ENCODE measurements at regions not wholly inside any gene's neighbourhood (a gene's known extent, or its start where the extent isn't known, plus 50 kb on each side); places are given as distances from the start of the nearest gene placed in this dataset.

- Histone ChIP-seq H3K36me3 (no peaks in the 10 kb centered on the region), H3K9me3 (peaks cover 0 to 11% (median 0%) of the 10 kb centered on the region in 12 donors), H3K27ac (no peak overlapping the region), H3K4me3 (no peak overlapping the region), H3K27me3 (no peaks in the 10 kb centered on the region), H3K4me1 (peaks cover 0 to 10% (median 0%) of the 10 kb centered on the region in 12 donors)
- no peak for DNase-seq
- TF ChIP-seq, protein P1, sequence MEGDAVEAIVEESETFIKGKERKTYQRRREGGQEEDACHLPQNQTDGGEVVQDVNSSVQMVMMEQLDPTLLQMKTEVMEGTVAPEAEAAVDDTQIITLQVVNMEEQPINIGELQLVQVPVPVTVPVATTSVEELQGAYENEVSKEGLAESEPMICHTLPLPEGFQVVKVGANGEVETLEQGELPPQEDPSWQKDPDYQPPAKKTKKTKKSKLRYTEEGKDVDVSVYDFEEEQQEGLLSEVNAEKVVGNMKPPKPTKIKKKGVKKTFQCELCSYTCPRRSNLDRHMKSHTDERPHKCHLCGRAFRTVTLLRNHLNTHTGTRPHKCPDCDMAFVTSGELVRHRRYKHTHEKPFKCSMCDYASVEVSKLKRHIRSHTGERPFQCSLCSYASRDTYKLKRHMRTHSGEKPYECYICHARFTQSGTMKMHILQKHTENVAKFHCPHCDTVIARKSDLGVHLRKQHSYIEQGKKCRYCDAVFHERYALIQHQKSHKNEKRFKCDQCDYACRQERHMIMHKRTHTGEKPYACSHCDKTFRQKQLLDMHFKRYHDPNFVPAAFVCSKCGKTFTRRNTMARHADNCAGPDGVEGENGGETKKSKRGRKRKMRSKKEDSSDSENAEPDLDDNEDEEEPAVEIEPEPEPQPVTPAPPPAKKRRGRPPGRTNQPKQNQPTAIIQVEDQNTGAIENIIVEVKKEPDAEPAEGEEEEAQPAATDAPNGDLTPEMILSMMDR (IDR thresholded peaks at IDR 0.05) = no peak
- no peak for TF ChIP-seq POLR2A (IDR thresholded peaks at IDR 0.05)
- intact Hi-C loops (cut with DNase I) = loop anchor here in 6 of 10 donors (5.0 to 10.0 kb wide), 5 partner anchors 124 to 364 kb away; partner anchors contain the start of gene ARRDC3 (in 3 of the 6)
- ATAC-seq = no peak
- WGBS, 4 donors = 83 to 100% (median 93%) methylated on average over 1 of the region's 1 CpG
Observed at GRCh38 chr5:91229031-91229727, 153.9 kb downstream of the ARRDC3 start.

DNA sequence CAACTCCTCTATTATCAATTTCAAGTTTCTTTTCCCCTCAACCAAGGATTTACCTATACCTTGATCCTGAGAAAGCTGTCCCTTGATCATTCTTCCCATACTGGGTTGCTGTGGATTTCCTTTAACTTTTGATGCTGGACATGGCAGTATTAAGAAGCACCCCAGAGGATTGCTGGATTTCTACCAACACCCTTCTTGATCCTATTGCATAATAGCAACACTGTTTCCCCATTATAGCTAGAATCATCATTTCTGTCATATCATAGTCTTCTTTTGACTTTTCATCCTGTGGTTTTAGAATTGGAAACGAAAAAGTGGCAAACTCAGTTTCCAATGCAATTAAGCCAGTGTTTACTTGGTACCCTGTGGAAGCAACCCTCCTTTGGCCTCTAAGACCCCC is 154.9 kb downstream of the ARRDC3 start:
- H3K4me1 ChIP-seq = peaks cover 0 to 10% (median 0%) of the 10 kb centered on the region in 12 donors
- H3K4me3 ChIP-seq = no peak overlapping the region
- no peak overlapping the region for H3K27ac ChIP-seq
- no peaks in the 10 kb centered on the region for H3K36me3 ChIP-seq
- DNase-seq = no peak
- no peaks in the 10 kb centered on the region for H3K27me3 ChIP-seq
- intact Hi-C loops (cut with DNase I) = loop anchor here in 6 of 10 donors (5.0 to 10.0 kb wide), 5 partner anchors 123 to 363 kb away; partner anchors contain the start of gene ARRDC3 (in 3 of the 6)
- peaks cover 0 to 11% (median 0%) of the 10 kb centered on the region in 12 donors for H3K9me3 ChIP-seq
- ATAC-seq = no peak
- TF ChIP-seq, protein P1 (IDR thresholded peaks at IDR 0.05) = no peak
- TF ChIP-seq POLR2A (IDR thresholded peaks at IDR 0.05) = no peak
- 87 to 100% (median 90%) methylated on average over 1 of the region's 1 CpG for WGBS, 4 donors

- peaks cover 0 to 10% (median 0%) of the 10 kb centered on the region in 12 donors for H3K4me1 ChIP-seq
- no peaks in the 10 kb centered on the region for H3K27me3 ChIP-seq
- H3K9me3 ChIP-seq = peaks cover 0 to 11% (median 0%) of the 10 kb centered on the region in 12 donors
- WGBS, 4 donors = 76 to 82% (median 80%) methylated on average over 10 of the region's 10 CpGs
- no peak overlapping the region for H3K4me3 ChIP-seq
- no peak overlapping the region for H3K27ac ChIP-seq
- TF ChIP-seq POLR2A (IDR thresholded peaks at IDR 0.05) = no peak
- TF ChIP-seq, protein P1 (IDR thresholded peaks at IDR 0.05) = peak in 11 of 12 donors; percentile 9 to 53 (median 33)
- ATAC-seq (peak in 2 of 4 donors; percentile 20 to 59), DNase-seq (peak in 2 of 5 donors; percentile 26 to 36)
- intact Hi-C loops (cut with DNase I) = loop anchor here (1.0 to 10.0 kb wide), 7 partner anchors 121 to 361 kb away; partner anchors contain the start of gene ARRDC3 (in 3 of the 10)
- no peaks in the 10 kb centered on the region for H3K36me3 ChIP-seq
Observed at GRCh38 chr5:91225848-91226686, 157.1 kb downstream of the ARRDC3 start.

DNA sequence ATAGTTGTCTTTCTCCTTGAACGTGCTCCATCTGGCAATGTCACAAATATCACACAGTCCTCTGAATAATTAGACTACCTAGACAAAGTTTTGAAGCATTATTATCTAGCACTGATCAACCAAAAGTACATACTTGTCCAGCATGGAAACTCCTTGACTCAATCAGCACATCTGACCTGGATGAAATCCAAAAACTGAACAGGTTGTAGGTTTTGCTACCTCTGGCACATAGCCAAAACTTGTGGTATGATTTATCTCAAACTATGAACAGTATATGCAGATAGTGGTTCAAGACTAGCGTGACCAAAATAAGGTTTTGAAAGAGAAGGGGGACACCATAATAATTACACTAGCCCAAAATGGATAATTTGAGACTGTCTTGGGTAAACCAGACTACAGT is 158.1 kb downstream of the ARRDC3 start:
- no peak overlapping the region for H3K27ac ChIP-seq

More for the DNA sequence above, 158.1 kb downstream of the ARRDC3 start:
- Histone ChIP-seq H3K36me3 (no peaks in the 10 kb centered on the region), H3K9me3 (peaks cover 0 to 11% (median 0%) of the 10 kb centered on the region in 12 donors), H3K4me1 (peaks cover 0 to 10% (median 0%) of the 10 kb centered on the region in 12 donors), H3K4me3 (no peak overlapping the region), H3K27me3 (no peaks in the 10 kb centered on the region)
- DNase-seq (no peak), ATAC-seq (no peak)
- 62 to 75% (median 64%) methylated on average over 2 of the region's 2 CpGs for WGBS, 4 donors
- intact Hi-C loops (cut with DNase I) = loop anchor here in 9 of 10 donors (1.0 to 10.0 kb wide), 9 partner anchors 113 to 360 kb away; partner anchors contain the start of gene ARRDC3 (in 3 of the 9)
- no peak for TF ChIP-seq POLR2A (IDR thresholded peaks at IDR 0.05)
- TF ChIP-seq, protein P1 (IDR thresholded peaks at IDR 0.05) = no peak

Data from heart left ventricle (tissue), 16 donors.